AG09309 (cell line): ENCODE measurements at regions not wholly inside any gene's neighbourhood (a gene's known extent, or its start where the extent isn't known, plus 50 kb on each side); places are given as distances from the start of the nearest gene placed in this dataset.

ENCODE experiments used
- DNase-seq: peaks from one replicate; pipeline ENCODE4 v3.0.0-alpha.2; 2010; ENCODE audit warnings: low read depth
- H3K4me3 ChIP-seq: 2 replicates; pipeline ENCODE4 v1.5.1; 2011; ENCODE audit warnings: mild to moderate bottlenecking, low read depth, low read length, moderate library complexity; ENCODE audit not compliant: control insufficient read depth
- TF ChIP-seq, protein P1 (sequence below): IDR thresholded peaks from 2 replicates; pipeline ENCODE4 v1.5.1; 2011; ENCODE audit warnings: mild to moderate bottlenecking, low read depth, low read length, inconsistent platforms; ENCODE audit not compliant: insufficient read depth, control insufficient read depth; ENCODE audit errors: missing control alignments

DNA sequence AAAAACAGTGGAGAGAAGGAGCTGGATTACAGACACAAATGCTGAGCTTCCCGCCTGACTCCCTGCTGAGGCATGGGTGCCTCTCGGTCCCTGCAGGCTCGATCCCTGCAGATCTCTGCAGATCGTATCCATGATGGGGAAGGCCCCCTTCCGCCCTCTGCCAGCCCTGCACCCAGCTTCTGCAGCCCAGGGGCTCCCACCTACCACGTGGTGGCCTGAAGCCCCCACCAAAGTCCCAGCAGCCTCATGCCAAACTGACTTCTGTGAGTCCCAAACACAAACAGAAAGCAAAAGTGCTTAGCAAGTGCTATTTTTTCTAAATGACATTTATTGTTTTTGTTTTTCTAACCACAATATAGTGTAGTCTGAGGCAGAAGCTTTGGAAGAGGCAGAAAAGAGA, 127.1 kb upstream of the CHST15 start:
- H3K4me3 ChIP-seq: no peak overlapping the region
- no peak for DNase-seq
- TF ChIP-seq, protein P1, sequence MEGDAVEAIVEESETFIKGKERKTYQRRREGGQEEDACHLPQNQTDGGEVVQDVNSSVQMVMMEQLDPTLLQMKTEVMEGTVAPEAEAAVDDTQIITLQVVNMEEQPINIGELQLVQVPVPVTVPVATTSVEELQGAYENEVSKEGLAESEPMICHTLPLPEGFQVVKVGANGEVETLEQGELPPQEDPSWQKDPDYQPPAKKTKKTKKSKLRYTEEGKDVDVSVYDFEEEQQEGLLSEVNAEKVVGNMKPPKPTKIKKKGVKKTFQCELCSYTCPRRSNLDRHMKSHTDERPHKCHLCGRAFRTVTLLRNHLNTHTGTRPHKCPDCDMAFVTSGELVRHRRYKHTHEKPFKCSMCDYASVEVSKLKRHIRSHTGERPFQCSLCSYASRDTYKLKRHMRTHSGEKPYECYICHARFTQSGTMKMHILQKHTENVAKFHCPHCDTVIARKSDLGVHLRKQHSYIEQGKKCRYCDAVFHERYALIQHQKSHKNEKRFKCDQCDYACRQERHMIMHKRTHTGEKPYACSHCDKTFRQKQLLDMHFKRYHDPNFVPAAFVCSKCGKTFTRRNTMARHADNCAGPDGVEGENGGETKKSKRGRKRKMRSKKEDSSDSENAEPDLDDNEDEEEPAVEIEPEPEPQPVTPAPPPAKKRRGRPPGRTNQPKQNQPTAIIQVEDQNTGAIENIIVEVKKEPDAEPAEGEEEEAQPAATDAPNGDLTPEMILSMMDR: no peak

DNA sequence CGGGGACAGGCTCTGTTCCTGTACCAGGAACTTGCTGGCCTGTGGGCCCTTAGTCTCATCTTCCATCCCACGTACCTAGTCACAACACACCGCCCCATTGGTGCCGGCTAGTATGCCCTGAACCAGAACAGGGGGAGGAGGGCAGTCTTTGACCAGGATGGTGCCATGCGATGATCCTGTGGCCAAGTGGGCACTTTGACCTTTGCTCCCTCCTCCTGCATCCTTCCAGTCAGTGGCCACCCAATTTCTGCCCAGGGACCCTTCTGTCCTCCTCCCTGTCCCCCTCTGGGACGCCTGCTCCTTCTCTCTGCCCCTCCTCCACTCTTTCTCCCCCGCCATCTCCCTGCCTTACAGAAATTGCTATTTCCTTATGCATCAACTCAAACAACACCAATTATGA, 126.3 kb upstream of the CHST15 start:
- TF ChIP-seq, protein P1: no peak
- no peak for DNase-seq
- H3K4me3 ChIP-seq: no peak overlapping the region

DNA sequence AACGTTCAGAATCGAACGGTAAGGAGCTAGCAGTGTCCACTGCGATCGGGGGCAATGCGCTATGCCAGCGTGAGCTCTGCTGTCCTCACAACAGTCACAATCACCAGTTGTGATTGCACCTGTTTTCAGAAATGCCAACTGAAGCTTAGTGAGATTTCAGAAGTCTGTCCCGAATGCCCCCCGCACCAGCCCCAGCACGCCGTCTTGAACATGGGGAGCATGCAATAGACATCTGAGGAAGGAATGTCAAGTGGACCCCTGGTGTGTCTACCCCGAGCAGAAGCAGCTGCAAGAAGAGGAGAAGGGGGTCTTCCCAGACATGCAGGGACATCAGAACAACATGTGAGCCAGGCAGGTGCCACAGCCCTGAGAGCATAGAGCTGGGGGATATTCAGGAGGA, 125.7 kb upstream of the CHST15 start:
- TF ChIP-seq, protein P1: no peak
- H3K4me3 ChIP-seq: no peak overlapping the region
- no peak for DNase-seq

DNA sequence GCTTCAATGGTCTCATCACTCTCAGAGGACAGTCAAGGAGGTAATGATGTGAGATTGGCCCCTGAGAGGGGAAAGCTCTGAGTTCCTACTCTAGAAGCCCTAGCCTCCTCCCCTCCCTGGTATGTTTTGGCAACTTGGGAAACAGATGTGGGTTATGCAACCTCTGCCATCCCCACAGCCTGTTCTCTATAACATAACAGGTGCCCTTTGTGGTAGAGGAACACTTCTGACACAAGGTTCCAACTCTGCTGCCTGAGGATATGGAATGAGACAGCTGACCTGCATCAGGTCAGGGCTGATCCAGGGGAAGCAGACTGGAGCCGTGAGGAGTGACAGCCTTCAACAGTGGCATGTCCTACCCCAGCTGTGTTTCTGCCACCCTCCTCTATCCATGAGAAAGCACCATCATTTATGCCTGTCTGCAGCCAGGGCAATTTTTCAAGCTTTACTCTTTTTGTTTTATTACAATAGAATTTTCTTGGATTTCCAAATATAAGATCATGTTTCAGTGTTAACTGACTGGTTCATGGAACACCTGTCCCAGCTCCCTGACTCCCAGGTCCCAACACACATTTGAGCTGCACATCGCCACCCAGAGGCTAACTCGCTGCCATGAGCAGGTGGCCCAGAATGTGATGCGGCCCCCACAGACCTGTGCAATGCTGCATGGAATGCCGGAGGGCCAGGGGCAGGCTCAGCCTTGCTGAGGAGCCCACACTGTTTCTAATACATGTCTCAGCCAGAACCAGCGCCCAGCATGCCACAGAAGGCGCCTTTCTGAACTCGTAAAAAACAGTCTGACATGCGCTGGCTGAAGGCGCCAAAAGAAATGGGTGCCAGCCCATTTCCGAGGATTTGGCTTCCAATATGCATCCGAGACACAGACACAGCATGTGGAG, 124.8 kb upstream of the CHST15 start:
- no peak for DNase-seq
- TF ChIP-seq, protein P1: no peak

DNA sequence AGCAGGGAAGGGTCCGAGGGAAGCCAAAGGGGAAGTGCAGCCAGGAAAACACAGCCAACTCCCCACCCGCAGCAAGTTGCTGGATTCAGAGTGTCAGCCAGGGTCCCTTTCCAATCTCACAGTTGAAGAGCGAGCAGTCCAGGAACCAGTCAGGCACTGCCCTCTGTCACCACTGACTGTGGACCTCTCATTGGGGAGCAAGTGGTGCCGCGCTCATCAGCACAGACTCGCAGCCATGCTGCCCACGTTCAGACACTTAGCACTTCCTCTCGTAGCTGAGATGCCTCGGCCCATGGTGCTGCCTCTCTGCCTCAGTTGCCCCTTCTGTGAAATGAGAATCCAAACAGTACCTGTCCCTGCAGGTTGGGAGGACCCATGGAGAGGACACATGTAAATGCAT, 123.6 kb upstream of the CHST15 start:
- H3K4me3 ChIP-seq: no peak overlapping the region

More for the DNA sequence above, 124.8 kb upstream of the CHST15 start:
- no peak overlapping the region for H3K4me3 ChIP-seq

DNA sequence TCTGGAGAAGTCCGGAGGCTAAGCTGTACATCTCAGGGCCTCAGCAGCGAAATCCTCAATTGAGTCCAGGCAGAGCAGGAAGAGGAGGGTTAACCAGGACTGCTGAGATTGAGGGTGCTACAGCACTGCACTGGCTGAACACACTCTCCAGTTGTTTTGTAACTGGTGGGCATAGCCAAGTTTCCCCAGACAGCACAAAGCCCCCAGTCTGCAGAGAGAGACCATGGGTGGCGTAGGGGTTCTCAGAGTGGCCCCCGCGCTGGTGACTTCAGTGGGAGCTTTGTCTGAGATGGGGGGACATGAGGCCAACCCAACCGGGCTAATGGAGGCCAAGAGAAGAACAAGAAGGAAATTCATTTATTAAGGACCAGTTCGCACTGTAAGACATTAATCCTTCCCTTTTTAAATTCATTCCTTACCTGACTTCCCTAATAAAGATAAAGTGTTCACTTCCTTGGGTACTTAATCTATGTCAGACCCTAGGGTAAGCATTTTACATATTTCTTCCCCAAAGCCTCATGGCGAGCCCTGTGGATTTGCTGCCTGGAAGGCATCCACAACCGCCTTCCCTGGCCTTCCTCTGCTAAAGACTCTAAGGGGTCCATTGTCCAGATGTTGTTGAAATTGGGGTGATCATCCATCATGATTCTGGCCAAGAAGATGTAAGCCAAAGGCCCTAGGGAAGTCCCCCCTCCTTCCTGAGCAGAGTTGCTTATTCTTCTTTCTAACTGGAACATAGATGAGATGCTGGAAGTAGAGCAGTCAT, 121.4 kb upstream of the CHST15 start:
- no peak for DNase-seq
- TF ChIP-seq, protein P1: no peak
- H3K4me3 ChIP-seq: no peak overlapping the region

More for the DNA sequence above, 123.6 kb upstream of the CHST15 start:
- DNase-seq: no peak
- TF ChIP-seq, protein P1: no peak
